Hematopoietic multipotent progenitor cell treated with erythropoietin and hydrocortisone succinate and interleukin-3 and kit ligand, for 17 days (in vitro differentiated cells): ENCODE measurements at regions not wholly inside any gene's neighbourhood (a gene's known extent, or its start where the extent isn't known, plus 50 kb on each side); places are given as distances from the start of the nearest gene placed in this dataset.

ENCODE experiments used
- DNase-seq: peaks from one replicate; pipeline ENCODE4 v3.0.0-alpha.2; 2015; ENCODE audit warnings: low spot score

GRCh38 chr20:60581606-60582115, 623.4 kb downstream of the CDH26 start:
- no peak for DNase-seq

DNA sequence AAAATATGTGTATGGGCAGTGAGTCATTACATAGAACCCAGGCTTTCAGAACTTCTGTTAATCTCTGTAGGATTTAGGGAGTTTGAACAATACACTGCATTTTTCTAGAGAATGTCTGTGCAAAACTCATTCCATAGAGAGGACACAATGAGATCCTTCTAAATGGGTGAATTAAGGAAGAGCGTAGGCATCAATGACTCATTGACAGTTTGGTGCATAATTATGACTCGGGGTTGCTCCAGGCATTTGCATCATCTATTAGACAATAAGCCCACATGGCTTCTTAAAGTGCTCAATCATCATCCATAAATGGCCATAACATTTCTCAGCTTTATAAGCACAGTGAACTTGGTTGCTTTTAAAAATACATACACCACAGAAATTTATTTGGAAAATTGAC, 625.5 kb downstream of the CDH26 start:
- no peak for DNase-seq

- DNase-seq: no peak
These were observed 626.0 kb downstream of the CDH26 start for GRCh38 chr20:60584221-60584620.

DNA sequence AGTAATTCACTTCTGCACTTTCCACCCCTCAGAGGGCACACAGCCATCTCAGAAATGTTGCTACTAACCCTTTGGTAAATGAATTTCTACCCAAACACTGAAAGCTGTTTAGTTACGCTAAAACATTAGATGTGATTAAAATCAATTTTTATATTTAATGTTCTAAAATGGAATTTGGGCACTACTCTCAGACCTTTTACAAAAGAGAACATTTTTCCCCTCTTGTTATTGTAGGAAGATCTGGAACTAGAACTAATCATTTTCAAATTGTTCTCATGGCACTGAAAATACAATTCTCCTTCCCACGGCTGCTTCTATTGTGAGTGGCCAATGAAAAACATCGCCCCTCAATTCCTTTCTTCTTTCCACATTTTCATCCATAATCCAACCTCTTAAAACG, 627.4 kb downstream of the CDH26 start:
- no peak for DNase-seq

DNA sequence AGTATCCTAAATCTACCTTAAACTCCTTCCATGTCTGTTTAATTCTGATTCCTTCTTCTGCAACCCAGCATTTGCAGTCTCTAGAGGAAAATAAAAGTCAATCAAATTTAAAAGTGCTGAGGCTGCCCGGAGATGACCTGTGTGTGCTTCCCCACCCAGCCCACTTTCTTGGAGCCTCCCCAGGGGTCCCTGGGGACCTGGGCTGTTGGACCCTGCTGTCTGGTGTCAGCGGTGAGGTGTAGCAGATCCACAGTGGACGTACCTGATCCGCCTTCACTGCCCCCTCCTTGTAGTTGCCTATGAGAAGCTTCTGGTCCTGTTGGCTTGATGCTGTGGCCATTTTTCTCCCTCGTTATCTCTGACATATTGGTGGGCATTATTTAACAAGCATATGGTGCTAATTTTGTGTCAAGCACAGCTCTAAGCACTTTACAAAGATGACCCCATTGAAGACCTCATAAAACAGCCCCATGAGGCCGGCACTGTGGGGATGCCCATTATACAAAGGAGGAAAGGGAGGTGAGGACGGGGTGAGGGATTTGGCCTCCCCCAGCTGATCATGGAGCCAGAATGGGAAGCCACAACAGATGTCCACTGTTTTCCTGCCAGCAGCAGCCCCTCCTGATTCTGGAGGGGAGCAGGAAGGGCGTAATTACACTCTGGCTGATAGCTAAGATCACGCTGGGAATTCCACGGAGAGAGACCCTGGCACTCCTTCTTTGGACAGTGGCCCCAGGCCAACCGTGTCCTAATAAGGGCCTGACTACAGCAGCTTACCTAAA, 628.2 kb downstream of the CDH26 start:
- DNase-seq: no peak

DNA sequence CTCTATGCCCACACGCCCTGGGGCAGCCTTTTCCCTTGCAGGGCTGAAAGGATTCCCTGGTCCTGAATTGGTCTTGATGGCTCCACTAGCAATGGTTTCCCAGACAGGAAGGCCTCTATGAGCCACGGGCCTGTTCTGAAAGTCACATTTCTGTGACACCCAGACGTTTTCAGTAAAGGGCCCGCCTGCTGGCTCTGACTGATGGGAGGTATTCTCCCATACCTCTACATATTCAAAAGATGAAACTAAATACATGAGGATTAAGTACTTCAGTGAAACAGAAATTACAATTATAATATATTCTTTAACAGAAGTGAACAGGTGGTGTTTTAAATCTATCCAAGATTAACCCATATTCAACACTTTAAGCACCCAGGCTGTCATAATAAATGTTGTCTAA, 629.8 kb downstream of the CDH26 start:
- DNase-seq: no peak

DNA sequence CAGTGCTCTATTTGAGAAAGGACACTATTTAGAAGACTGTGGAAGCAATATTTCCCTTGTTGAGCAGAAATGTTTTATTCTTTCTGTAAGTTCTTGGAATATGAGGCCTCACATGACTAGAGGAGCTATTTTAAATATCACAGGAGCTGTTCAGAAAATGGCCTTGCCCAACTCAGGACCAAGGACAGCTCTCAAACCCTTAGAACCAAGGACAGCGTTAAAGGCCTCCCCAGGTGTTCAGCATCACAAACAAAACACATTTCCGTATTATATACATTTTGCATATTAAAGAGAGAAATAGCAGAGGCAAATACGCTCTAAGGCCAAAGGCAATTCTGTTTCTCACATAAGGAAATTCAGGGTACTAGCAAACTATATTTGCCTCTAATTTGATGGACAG, 631.4 kb downstream of the CDH26 start:
- DNase-seq: no peak

DNA sequence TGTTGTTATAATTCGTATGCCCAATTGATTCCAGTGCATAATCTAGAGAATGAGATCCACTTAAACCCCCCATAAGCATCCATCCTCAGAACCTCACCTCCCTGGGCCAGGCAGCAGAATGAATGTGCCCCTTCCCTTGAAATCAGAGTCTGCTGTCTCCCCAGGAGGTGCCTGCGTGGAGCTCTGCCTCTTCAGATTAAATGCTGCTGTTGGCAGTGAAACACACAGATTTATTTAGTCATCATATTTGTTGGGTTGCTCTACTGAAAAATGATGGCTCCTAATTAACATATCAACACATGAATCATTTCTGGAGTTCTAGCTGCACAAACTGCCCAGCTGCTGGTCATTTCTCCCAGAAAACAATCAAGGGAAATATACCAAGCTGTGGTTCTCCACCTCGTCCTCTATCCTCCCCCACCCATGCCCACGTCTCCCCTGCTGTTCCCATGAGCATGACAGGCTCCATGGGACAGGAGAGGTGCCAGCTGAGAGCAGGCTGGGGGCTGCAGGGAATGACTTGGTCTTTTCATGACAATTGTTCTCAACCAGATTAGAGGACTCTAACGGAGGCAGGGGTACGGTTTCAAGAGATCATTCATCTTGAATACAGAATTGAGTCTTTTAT, 633.1 kb downstream of the CDH26 start:
- DNase-seq: no peak

- no peak for DNase-seq
These were observed 640.3 kb downstream of the CDH26 start for GRCh38 chr20:60598528-60598927.

- DNase-seq: no peak
These were observed 641.2 kb downstream of the CDH26 start for GRCh38 chr20:60599381-60599780.

DNA sequence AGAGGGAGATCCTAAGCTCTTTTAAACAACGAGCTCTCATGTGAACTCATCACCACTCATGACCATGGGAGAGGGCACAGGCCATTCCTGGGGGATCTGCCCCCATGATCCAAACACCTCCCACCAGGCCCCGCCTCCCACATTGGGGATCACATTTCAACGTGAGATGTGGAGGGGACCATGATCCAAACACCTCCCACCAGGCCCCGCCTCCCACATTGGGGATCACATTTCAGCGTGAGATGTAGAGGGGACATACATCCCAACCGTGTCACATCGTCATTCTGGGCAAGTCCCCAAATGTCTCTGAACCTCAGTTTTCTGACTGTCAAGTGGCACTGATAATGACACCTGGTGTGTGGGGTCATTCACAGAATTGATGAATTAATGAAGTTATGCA, 641.8 kb downstream of the CDH26 start:
- DNase-seq: no peak

DNA sequence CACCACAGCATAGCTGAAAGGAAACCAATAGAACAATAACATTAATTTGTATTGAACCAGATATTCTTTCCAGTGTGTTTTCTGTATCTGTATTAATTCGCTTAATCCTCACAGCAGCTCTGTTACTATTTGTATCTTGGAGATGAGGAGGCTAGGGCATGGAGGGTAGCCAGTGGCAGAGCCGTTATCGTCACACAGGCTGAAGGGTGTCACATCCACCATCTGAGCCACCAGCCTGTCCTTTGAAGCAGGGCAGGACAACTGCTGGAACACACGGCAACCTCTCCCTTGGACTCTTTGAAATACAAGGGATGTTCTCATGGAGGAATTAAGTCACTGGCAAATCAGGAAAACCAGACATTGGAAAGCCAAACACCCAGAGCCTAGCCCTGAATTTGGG, 628.0 kb upstream of the CDH4 start:
- DNase-seq: no peak

- DNase-seq: no peak
These were observed 624.1 kb upstream of the CDH4 start for GRCh38 chr20:60627751-60628565.

DNA sequence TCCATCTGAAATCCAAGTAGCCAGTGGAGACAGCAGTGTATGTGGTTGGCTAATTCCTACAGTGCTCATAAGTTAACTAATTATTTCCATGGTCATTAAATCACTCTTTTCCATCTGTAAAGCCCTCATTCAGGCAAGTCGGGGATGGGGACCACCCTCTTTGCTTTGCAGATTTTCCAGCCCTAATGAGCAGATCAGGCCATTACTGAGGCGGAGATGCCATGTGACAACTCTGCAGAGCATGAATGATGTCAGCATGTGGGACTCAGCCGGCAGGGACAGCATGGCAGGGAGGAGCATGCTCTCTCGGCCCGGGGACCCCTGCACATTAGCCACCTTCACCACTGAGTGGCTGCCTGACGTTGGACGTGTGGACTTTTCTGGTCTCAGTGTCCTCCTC, 623.3 kb upstream of the CDH4 start:
- DNase-seq: no peak

- DNase-seq: no peak
These were observed 622.9 kb upstream of the CDH4 start for GRCh38 chr20:60629206-60629605.

DNA sequence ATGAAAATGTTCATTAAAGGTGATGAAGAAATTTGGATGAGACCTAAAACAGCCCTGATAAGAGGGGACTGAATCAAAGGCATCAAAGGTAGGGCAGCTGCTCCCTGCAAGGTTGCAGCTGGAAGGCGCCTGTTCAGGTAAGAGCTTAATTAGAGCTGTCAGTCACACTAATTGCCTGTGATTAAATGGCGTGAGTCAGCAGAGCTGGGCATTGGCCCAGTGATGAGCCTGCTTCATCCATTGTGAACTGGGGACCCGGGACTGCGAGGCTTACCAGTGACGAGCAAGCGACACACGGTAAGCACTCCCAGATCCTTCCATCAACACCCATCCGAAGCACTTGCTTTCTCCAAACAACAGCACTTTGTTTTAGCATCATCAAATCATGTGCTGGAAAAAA, 621.5 kb upstream of the CDH4 start:
- no peak for DNase-seq

DNA sequence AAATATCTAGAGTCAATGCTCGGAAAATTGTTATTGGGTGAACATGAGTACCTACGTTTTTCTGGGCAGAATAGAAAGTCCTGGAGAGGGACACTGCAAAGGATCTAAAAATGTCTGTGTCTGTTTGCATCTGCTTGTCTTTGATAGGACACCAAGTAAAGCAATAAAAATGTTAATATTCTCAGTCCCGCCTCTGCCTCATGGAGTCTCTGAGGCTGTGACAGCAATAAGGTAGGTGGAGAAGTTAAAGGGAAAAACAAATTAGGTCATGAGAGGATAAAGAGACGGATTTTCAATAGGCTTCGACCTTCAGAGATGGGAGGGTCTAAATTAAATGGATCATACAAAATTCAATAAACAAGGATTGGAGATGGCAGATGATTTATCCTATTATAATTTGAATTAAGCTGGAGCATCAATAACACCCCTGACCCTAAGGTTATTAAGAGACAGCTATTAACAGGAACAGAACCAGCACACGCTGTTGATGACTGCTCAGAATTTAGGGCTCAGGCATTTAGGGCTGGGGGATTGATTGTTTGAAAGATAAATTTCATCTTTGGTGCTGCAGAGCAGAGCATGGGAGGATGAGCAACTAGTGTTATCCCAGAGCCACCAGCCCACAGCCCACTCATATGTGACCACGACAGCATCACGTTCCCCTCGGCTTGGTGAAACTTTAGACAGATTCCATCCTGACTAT, 620.3 kb upstream of the CDH4 start:
- no peak for DNase-seq

- no peak for DNase-seq
These were observed 619.4 kb upstream of the CDH4 start for GRCh38 chr20:60632391-60633262.

DNA sequence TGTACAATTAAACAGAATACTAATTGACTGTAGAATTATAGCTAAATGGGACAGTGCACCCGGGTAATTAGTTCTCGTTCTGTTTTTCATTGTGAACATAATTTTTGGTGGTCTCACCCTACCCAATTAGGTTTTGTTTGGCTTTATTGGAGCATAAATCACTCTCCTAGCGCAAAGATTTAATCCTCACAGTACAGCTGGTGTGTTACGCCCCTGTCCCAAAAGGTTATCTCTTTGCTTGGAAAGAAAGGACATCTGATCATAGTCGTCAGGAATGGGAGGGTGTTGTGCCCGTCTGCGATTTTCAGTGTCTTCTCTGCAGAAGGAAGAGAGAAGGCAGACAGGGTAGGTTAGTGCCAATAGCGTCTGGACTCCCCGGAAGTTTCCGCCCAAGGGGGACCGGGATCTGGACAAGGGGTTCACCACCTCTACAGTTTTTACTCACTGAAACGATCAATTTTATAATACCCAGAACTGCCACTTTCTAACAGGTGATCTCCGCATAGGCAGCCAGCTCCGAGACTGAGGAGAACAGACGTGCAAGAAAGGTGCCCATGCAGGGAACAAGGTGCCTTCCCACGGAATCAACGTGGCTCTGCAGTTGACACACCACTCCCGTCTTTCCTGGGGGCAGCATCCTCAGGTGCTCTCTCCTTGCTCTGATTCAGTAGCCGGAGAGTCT, 617.4 kb upstream of the CDH4 start:
- no peak for DNase-seq

DNA sequence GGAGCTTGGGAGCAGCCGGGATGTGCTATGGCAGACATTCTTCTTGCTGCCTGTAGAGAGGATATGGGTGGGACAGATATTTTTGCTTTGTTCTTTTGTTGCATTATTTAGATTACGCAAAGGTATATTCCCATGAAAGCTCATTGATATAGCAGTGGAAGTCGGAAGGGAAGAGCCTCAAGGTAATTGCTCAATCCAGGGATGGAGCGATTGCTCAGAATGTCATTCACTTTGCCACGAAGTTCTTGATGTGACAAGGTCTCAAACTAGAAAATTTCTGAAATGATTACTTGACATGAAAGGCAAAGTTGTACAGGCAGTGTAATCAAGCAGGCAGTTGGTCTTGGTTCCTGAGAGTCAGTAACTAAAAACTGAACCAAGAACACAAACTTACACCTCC, 615.6 kb upstream of the CDH4 start:
- no peak for DNase-seq

- no peak for DNase-seq
These were observed 614.3 kb upstream of the CDH4 start for GRCh38 chr20:60637801-60638200.
